SK-N-SH (cell line): ENCODE measurements at regions not wholly inside any gene's neighbourhood (a gene's known extent, or its start where the extent isn't known, plus 50 kb on each side); places are given as distances from the start of the nearest gene placed in this dataset.
A peak's percentile ranks its signal among the peaks of the same experiment; 100 is the strongest.

Source experiments
- CTCF ChIA-PET: fragments of 300-600, 350-600 bp; formaldehyde crosslinking; extraction: SDS; loops from one replicate; lab custom pipeline; 2021; lab: Yijun Ruan, JAX
- POLR2A ChIA-PET: fragments of 350-600 bp; sonication (Branson Sonifier 250); formaldehyde crosslinking; extraction: SDS; loops from one replicate; lab custom pipeline; 2020; ENCODE audit warnings: antibody characterized with exemption, inconsistent platforms; lab: Yijun Ruan, JAX
- DNase-seq: peaks from one replicate; pipeline ENCODE4 v3.0.0; 2012
- H2AFZ ChIP-seq: fragments of 200-600 bp; sonication (generic); 2 replicates; pipeline ENCODE4 v1.8.1; 2016; ENCODE audit warnings: antibody characterized with exemption, mild to moderate bottlenecking, low read depth
- H3F3A ChIP-seq: fragments of 200-600 bp; sonication (generic); replicated peaks from 2 replicates; pipeline ENCODE3; 2016; ENCODE audit warnings: antibody characterized with exemption, mild to moderate bottlenecking; ENCODE audit not compliant: insufficient read depth
- H3K27ac ChIP-seq, 2 experiments: fragments of 200-500 bp in 1 of 2; fragments of 200-600 bp in 1 of 2; sonication (Bioruptor generic) in 1 of 2; sonication (generic), shearing (Covaris generic) in 1 of 2; 2 replicates each; pipeline versions ENCODE4 v1.5.1 to v1.6.1; 2014 to 2016; ENCODE audit warnings: low read depth in 2 of 2, inconsistent platforms in 1 of 2, low read length in 1 of 2, mild to moderate bottlenecking in 1 of 2, mixed read lengths in 1 of 2
- H3K27me3 ChIP-seq: fragments of 200-600 bp; sonication (generic), shearing (Covaris generic); 2 replicates; pipeline ENCODE4 v1.6.1; 2016; ENCODE audit warnings: mixed run types; ENCODE audit not compliant: insufficient read depth
- H3K36me3 ChIP-seq, 2 experiments: fragments of 200-500 bp in 1 of 2; fragments of 200-600 bp in 1 of 2; sonication (Bioruptor generic) in 1 of 2; sonication (generic) in 1 of 2; replicated peaks in 1 of 2; 2 replicates each; pipeline versions ENCODE3 to v1.5.1; 2014 to 2016; ENCODE audit warnings: low read length in 1 of 2, mild to moderate bottlenecking in 1 of 2; ENCODE audit not compliant: insufficient read depth in 2 of 2, control insufficient read depth in 1 of 2
- H3K4me1 ChIP-seq, 2 experiments: fragments of 200-500 bp in 1 of 2; fragments of 200-600 bp in 1 of 2; sonication (Bioruptor generic) in 1 of 2; sonication (generic), shearing (Covaris generic) in 1 of 2; 2 replicates each; pipeline versions ENCODE4 v1.5.1 to v1.6.1; 2014 to 2016; ENCODE audit warnings: low read depth in 1 of 2, low read length in 1 of 2, mixed run types in 1 of 2; ENCODE audit not compliant: insufficient read depth in 2 of 2, control insufficient read depth in 1 of 2
- H3K4me2 ChIP-seq: fragments of 200-600 bp; sonication (generic), shearing (Covaris generic); 2 replicates; pipeline ENCODE4 v1.6.1; 2017; ENCODE audit warnings: mixed run types
- H3K4me3 ChIP-seq, 2 experiments: fragments of 200-500 bp in 1 of 2; fragments of 200-600 bp in 1 of 2; sonication (Bioruptor generic) in 1 of 2; sonication (generic), shearing (Covaris generic) in 1 of 2; 2 replicates each; pipeline versions ENCODE4 v1.5.1 to v1.8.1; 2014 to 2016; ENCODE audit warnings: low read depth in 2 of 2, inconsistent platforms in 1 of 2, low read length in 1 of 2, mild to moderate bottlenecking in 1 of 2, mixed read lengths in 1 of 2, moderate library complexity in 1 of 2
- H3K79me2 ChIP-seq: fragments of 200-600 bp; sonication (generic); 2 replicates; pipeline ENCODE4 v1.8.1; 2017; ENCODE audit warnings: mild to moderate bottlenecking; ENCODE audit not compliant: insufficient read depth
- H3K9ac ChIP-seq: fragments of 200-600 bp; sonication (generic); 2 replicates; pipeline ENCODE4 v1.6.1; 2017; ENCODE audit warnings: mixed run types
- H3K9me2 ChIP-seq: fragments of 200-600 bp; sonication (generic); 2 replicates; pipeline ENCODE4 v1.6.1; 2017; ENCODE audit warnings: mixed run types
- H3K9me3 ChIP-seq: fragments of 200-600 bp; sonication (generic); 2 replicates; pipeline ENCODE4 v1.6.1; 2017; ENCODE audit warnings: mixed run types, mild to moderate bottlenecking, moderate library complexity
- H4K20me1 ChIP-seq: fragments of 200-600 bp; sonication (generic); 2 replicates; pipeline ENCODE4 v1.6.1; 2017; ENCODE audit warnings: mild to moderate bottlenecking, mixed run types; ENCODE audit not compliant: insufficient read depth
- CHD2 ChIP-seq: fragments of 150-350 bp; IDR thresholded peaks from 2 replicates; pipeline ENCODE4 v1.6.1; 2018; ENCODE audit warnings: low read length; ENCODE audit not compliant: partially characterized antibody
- ELF1 ChIP-seq: IDR thresholded peaks from 2 replicates; pipeline ENCODE4 v1.4.0; 2012
- EP300 ChIP-seq, 2 experiments: IDR thresholded peaks; 2 replicates each; pipeline versions ENCODE4 v1.4.0 to v1.6.1; 2012; ENCODE audit warnings: borderline replicate concordance in 1 of 2, low read depth in 1 of 2, low read length in 1 of 2
- FOSL2 ChIP-seq: IDR thresholded peaks from 2 replicates; pipeline ENCODE4 v1.4.0; 2012; ENCODE audit warnings: low read depth, mild to moderate bottlenecking, moderate library complexity, borderline replicate concordance
- FOXJ3 ChIP-seq: sonication (generic); formaldehyde crosslinking; IDR thresholded peaks from 2 replicates; pipeline ENCODE4 v1.5.1; 2020; ENCODE audit warnings: mild to moderate bottlenecking, missing genetic modification reagents
- FOXM1 ChIP-seq: IDR thresholded peaks from 2 replicates; pipeline ENCODE4 v1.4.0; 2012; ENCODE audit warnings: low read depth, mild to moderate bottlenecking
- JUND ChIP-seq: IDR thresholded peaks from 2 replicates; pipeline ENCODE4 v1.4.0; 2012
- MEF2A ChIP-seq: IDR thresholded peaks from 2 replicates; pipeline ENCODE4 v1.4.0; 2012; ENCODE audit warnings: low read depth, borderline replicate concordance
- MXI1 ChIP-seq: IDR thresholded peaks from 2 replicates; pipeline ENCODE4 v1.6.1; 2012; ENCODE audit warnings: mild to moderate bottlenecking, low read depth, low read length, improper control_type of control experiment
- NFIC ChIP-seq: IDR thresholded peaks from 2 replicates; pipeline ENCODE4 v1.4.0; 2012; ENCODE audit warnings: borderline replicate concordance
- NRF1 ChIP-seq: IDR thresholded peaks from 2 replicates; pipeline ENCODE4 v1.6.1; 2012; ENCODE audit warnings: low read depth, mild to moderate bottlenecking, low read length
- POLR2AphosphoS5 ChIP-seq: IDR thresholded peaks from 2 replicates; pipeline ENCODE4 v1.6.1; 2012; ENCODE audit warnings: low read depth, low read length
- RAD21 ChIP-seq: IDR thresholded peaks from 2 replicates; pipeline ENCODE4 v1.6.1; 2012; ENCODE audit warnings: mild to moderate bottlenecking, low read length
- RCOR1 ChIP-seq: fragments of 150-350 bp; IDR thresholded peaks from 2 replicates; pipeline ENCODE4 v1.6.1; 2017; ENCODE audit warnings: antibody characterized with exemption, low read length
- SIN3A ChIP-seq: IDR thresholded peaks from 2 replicates; pipeline ENCODE4 v1.6.1; 2012; ENCODE audit warnings: low read depth, mild to moderate bottlenecking, low read length, moderate library complexity, borderline replicate concordance
- SMC3 ChIP-seq: IDR thresholded peaks from 2 replicates; pipeline ENCODE4 v1.6.1; 2012; ENCODE audit warnings: low read depth, low read length, improper control_type of control experiment
- TAF1 ChIP-seq: IDR thresholded peaks from 2 replicates; pipeline ENCODE4 v1.6.1; 2012; ENCODE audit warnings: low read depth, mild to moderate bottlenecking, low read length, moderate library complexity, borderline replicate concordance
- TEAD4 ChIP-seq: IDR thresholded peaks from 2 replicates; pipeline ENCODE4 v1.4.0; 2012; ENCODE audit warnings: mild to moderate bottlenecking, borderline replicate concordance; ENCODE audit not compliant: insufficient read depth
- USF2 ChIP-seq: fragments of 150-350 bp; IDR thresholded peaks from 2 replicates; pipeline ENCODE4 v1.6.1; 2017; ENCODE audit warnings: antibody characterized with exemption, low read length, low read depth, borderline replicate concordance
- WGBS: methylation state at CpG from one replicate; pipeline ENCODE4 v1.1.6; 2017; ENCODE audit warnings: low lambda C conversion rate; 5-methylcytosine and 5-hydroxymethylcytosine counted together
- TF ChIP-seq, protein P1 (sequence below): IDR thresholded peaks from 2 replicates; pipeline ENCODE4 v1.4.0; 2012; ENCODE audit warnings: low read depth, borderline replicate concordance
- TF ChIP-seq, protein P2 (sequence below): fragments of 200-600 bp; sonication (generic); IDR thresholded peaks from 2 replicates; pipeline ENCODE4 v1.6.1; 2017; ENCODE audit warnings: antibody characterized with exemption, mild to moderate bottlenecking, moderate library complexity
- TF ChIP-seq, protein P3 (sequence below): IDR thresholded peaks from 2 replicates; pipeline ENCODE4; 2012

DNA sequence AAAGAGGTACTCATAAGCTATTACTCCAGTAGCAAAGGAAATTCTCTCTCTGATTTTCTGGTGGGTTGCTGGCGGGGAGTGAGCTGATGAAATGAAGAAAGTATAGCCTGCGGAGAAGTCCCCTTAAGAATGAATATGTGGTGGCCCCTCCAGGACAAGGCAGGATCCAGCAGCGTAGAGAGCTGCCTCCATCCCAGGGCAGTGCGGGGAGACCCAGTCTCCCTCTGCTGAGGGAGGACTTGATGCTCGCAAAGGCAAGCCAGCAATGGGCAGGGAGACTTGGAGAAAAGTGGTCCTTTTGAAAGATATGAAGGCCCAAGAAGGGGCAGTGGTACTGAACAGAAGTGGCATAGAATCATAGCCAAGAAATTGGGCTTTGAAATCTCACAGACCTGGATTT is 106.0 kb upstream of the SLC44A3 start:
- peak overlapping the region in 1 of 2 experiments; percentile 28; a peak in 1 of 4 replicates for H3K27ac ChIP-seq
- POLR2A ChIA-PET = no interaction called here
- peaks cover 0 to 17% of the 10 kb centered on the region in 2 experiments; a peak in 2 of 4 replicates for H3K4me1 ChIP-seq
- H3K9me3 ChIP-seq = no peaks in the 10 kb centered on the region
- DNase-seq = no peak
- H3K27me3 ChIP-seq = no peaks in the 10 kb centered on the region
- no peak overlapping the region for H3K9ac ChIP-seq
- no peak overlapping the region for H3K4me3 ChIP-seq
- H3K9me2 ChIP-seq = no peaks in the 10 kb centered on the region
- H4K20me1 ChIP-seq = no peaks in the 10 kb centered on the region
- CTCF ChIA-PET = interaction anchor here (0.9 to 1.3 kb wide), 3 partner anchors 8 to 64 kb away, joined by 3 to 4 read pairs (median 3); no protein-coding TSS in a partner anchor
- no peak overlapping the region for H3K4me2 ChIP-seq
- H2AFZ ChIP-seq = no peak overlapping the region
- no peaks in the 10 kb centered on the region for H3K79me2 ChIP-seq
- no peaks in the 10 kb centered on the region for H3F3A ChIP-seq
- H3K36me3 ChIP-seq = no peaks in the 10 kb centered on the region
- TF ChIP-seq SIN3A = no peak
- 93% methylated on average over 5 of the region's 5 CpGs for WGBS

- CTCF ChIA-PET = interaction anchor here (1.2 kb wide), 1 partner anchor 8 kb away, joined by 3 read pairs; no protein-coding TSS in a partner anchor
- Histone ChIP-seq H3K9ac (no peak overlapping the region), H3K27me3 (no peaks in the 10 kb centered on the region), H3K9me3 (no peaks in the 10 kb centered on the region), H3K9me2 (no peaks in the 10 kb centered on the region), H3K4me2 (no peak overlapping the region), H3K4me1 (peaks cover 0 to 17% of the 10 kb centered on the region in 2 experiments; a peak in 2 of 4 replicates), H2AFZ (0 out of 2 replicates have a peak overlapping the region, but pooled peaks have one; percentile 22), H3K4me3 (no peak overlapping the region), H3K27ac (no peak overlapping the region), H3K36me3 (no peaks in the 10 kb centered on the region), H4K20me1 (no peaks in the 10 kb centered on the region), H3F3A (no peaks in the 10 kb centered on the region), H3K79me2 (no peaks in the 10 kb centered on the region)
- DNase-seq = peak; percentile 21
- 60% methylated on average over 7 of the region's 7 CpGs for WGBS
- POLR2A ChIA-PET = no interaction called here
- no peak for TF ChIP-seq MXI1
- no peak for TF ChIP-seq USF2
- TF ChIP-seq, protein P1, sequence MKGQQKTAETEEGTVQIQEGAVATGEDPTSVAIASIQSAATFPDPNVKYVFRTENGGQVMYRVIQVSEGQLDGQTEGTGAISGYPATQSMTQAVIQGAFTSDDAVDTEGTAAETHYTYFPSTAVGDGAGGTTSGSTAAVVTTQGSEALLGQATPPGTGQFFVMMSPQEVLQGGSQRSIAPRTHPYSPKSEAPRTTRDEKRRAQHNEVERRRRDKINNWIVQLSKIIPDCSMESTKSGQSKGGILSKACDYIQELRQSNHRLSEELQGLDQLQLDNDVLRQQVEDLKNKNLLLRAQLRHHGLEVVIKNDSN = no peak
- TF ChIP-seq, protein P2, sequence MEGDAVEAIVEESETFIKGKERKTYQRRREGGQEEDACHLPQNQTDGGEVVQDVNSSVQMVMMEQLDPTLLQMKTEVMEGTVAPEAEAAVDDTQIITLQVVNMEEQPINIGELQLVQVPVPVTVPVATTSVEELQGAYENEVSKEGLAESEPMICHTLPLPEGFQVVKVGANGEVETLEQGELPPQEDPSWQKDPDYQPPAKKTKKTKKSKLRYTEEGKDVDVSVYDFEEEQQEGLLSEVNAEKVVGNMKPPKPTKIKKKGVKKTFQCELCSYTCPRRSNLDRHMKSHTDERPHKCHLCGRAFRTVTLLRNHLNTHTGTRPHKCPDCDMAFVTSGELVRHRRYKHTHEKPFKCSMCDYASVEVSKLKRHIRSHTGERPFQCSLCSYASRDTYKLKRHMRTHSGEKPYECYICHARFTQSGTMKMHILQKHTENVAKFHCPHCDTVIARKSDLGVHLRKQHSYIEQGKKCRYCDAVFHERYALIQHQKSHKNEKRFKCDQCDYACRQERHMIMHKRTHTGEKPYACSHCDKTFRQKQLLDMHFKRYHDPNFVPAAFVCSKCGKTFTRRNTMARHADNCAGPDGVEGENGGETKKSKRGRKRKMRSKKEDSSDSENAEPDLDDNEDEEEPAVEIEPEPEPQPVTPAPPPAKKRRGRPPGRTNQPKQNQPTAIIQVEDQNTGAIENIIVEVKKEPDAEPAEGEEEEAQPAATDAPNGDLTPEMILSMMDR = no peak
- no peak for TF ChIP-seq RCOR1
- no peak for TF ChIP-seq TAF1
- no peak for TF ChIP-seq FOXJ3 (CRISPR knock-in tag)
- no peak for TF ChIP-seq JUND
- no peak for TF ChIP-seq RAD21
- TF ChIP-seq FOSL2 = peak; percentile 67
- TF ChIP-seq, protein P3, sequence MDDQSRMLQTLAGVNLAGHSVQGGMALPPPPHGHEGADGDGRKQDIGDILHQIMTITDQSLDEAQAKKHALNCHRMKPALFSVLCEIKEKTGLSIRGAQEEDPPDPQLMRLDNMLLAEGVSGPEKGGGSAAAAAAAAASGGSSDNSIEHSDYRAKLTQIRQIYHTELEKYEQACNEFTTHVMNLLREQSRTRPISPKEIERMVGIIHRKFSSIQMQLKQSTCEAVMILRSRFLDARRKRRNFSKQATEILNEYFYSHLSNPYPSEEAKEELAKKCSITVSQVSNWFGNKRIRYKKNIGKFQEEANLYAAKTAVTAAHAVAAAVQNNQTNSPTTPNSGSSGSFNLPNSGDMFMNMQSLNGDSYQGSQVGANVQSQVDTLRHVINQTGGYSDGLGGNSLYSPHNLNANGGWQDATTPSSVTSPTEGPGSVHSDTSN = peak; percentile 21; the same call in 1 of the 2 replicates
- TF ChIP-seq EP300 (IDR thresholded peaks at IDR 0.05; ENCODE audit: borderline replicate concordance in 1 of 2, low read depth in 1 of 2, low read length in 1 of 2) = no peak
- no peak for TF ChIP-seq TEAD4
- TF ChIP-seq MEF2A = no peak
- no peak for TF ChIP-seq SIN3A
- no peak for TF ChIP-seq NRF1
- TF ChIP-seq SMC3 = no peak
- no peak for TF ChIP-seq POLR2AphosphoS5
- no peak for TF ChIP-seq CHD2
- TF ChIP-seq NFIC = 0 out of 2 replicates have a peak, but pooled peaks have one; percentile 16
- TF ChIP-seq ELF1 = no peak
- TF ChIP-seq FOXM1 = no peak
These were observed 106.5 kb upstream of the SLC44A3 start for GRCh38 chr1:94713472-94714141.
